ENCODE measurements at regions not wholly inside any gene's neighbourhood (a gene's known extent, or its start where the extent isn't known, plus 50 kb on each side); places are given as distances from the start of the nearest gene placed in this dataset.

DNA sequence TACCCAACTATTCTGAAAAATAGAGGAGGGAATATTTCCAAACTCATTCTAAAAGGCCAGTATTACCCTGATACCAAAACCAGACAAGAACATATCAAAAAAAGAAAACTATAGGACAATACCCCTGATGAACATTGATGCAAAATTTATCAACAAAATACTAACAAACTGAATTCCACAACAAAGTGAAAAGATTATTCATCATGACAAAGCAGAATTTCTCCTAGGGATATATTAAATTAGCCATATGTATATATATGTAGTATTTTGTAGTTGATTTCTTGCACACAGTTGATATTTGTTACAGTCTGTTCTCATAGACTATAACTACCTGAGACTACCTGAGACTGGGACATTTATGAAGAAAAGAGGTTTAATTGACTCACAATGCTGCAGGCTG is 495.0 kb upstream of the SPRY2 start (continued):
- no peak for TF ChIP-seq ZNF24 (IDR thresholded peaks at IDR 0.05)
- TF ChIP-seq TCF7 (IDR thresholded peaks at IDR 0.05; ENCODE audit: borderline replicate concordance) = no peak
- no peak for TF ChIP-seq CBFB (IDR thresholded peaks at IDR 0.05; ENCODE audit: low read depth)
- TF ChIP-seq BHLHE40 (IDR thresholded peaks at IDR 0.05; ENCODE audit: borderline replicate concordance in 1 of 2, low read depth in 2 of 2, low read length in 1 of 2) = no peak
- no peak for TF ChIP-seq POU2F2 (IDR thresholded peaks at IDR 0.05; ENCODE audit: borderline replicate concordance, low read depth, low read length)
- TF ChIP-seq STAT1 (conservative IDR thresholded peaks at IDR 0.05) = no peak
- TF ChIP-seq ZSCAN29 (IDR thresholded peaks at IDR 0.05) = no peak
- TF ChIP-seq, protein P1, sequence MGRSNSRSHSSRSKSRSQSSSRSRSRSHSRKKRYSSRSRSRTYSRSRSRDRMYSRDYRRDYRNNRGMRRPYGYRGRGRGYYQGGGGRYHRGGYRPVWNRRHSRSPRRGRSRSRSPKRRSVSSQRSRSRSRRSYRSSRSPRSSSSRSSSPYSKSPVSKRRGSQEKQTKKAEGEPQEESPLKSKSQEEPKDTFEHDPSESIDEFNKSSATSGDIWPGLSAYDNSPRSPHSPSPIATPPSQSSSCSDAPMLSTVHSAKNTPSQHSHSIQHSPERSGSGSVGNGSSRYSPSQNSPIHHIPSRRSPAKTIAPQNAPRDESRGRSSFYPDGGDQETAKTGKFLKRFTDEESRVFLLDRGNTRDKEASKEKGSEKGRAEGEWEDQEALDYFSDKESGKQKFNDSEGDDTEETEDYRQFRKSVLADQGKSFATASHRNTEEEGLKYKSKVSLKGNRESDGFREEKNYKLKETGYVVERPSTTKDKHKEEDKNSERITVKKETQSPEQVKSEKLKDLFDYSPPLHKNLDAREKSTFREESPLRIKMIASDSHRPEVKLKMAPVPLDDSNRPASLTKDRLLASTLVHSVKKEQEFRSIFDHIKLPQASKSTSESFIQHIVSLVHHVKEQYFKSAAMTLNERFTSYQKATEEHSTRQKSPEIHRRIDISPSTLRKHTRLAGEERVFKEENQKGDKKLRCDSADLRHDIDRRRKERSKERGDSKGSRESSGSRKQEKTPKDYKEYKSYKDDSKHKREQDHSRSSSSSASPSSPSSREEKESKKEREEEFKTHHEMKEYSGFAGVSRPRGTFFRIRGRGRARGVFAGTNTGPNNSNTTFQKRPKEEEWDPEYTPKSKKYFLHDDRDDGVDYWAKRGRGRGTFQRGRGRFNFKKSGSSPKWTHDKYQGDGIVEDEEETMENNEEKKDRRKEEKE (IDR thresholded peaks at IDR 0.05) = no peak
- TF ChIP-seq EED (IDR thresholded peaks at IDR 0.05; ENCODE audit: low read depth) = no peak

DNA sequence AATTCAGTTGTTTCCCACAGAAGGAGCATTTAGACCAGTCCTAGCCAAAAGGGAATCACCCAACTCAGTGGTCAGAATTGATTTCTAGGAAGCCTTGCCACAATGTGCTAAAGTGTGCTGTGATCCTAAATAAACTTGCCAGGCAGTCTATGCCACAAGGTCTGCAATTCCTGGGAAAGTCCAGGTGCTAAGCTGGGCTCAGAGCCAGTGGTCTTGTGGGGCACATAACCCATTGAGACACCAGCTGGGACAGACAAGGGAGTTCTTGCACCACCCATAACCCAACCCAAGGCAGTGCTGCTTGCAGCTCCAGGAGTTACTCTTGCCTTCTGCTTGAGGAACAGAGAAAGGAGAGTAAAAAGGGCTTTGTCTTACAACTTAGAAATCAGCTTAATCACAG is 489.5 kb upstream of the SPRY2 start:
- Histone ChIP-seq H3K36me3 (ENCODE audit: control insufficient read depth in 2 of 2, insufficient read depth in 2 of 2, low read length in 1 of 2) (no peaks in the 10 kb centered on the region), H2AFZ (ENCODE audit: control insufficient read depth, low read depth, low read length) (no peak overlapping the region), H3K9ac (ENCODE audit: control insufficient read depth, insufficient read depth, low read length) (no peak overlapping the region), H3K4me2 (ENCODE audit: control insufficient read depth, insufficient read depth) (no peak overlapping the region), H3K27ac (ENCODE audit: control insufficient read depth, insufficient read depth) (no peak overlapping the region), H3K4me1 (ENCODE audit: control insufficient read depth, insufficient read depth, low read length) (no peaks in the 10 kb centered on the region), H4K20me1 (ENCODE audit: control insufficient read depth, insufficient read depth) (no peaks in the 10 kb centered on the region), H3K79me2 (ENCODE audit: control insufficient read depth, insufficient read depth, low read length) (no peaks in the 10 kb centered on the region), H3K9me3 (replicated peaks; ENCODE audit: control insufficient read depth, insufficient read depth, low read length) (no peaks in the 10 kb centered on the region), H3K27me3 (replicated peaks in 1 of 2; ENCODE audit: control insufficient read depth in 2 of 2, insufficient read depth in 2 of 2, low read length in 1 of 2) (no peaks in the 10 kb centered on the region), H3K4me3 (no peak overlapping the region)
- no peak for ATAC-seq
- no TSS peak for BruUV-seq (replicated peaks)
- SMC1A ChIA-PET (ENCODE audit: uncharacterized antibody, unreplicated experiment) = no interaction called here
- no peak for FAIRE-seq
- POLR2A ChIA-PET = no interaction called here
- in situ Hi-C loops (cut with MboI) (no loop called here), intact Hi-C loops (cut with micrococcal nuclease; ENCODE audit: unreplicated experiment) (no loop called here)
- RAD21 ChIA-PET (ENCODE audit: unreplicated experiment) = no interaction called here
- DNase-seq (ENCODE audit: low read depth, low spot score) = no peak
- CTCF ChIA-PET = no interaction called here
- TF ChIP-seq SMAD1 (IDR thresholded peaks at IDR 0.05; ENCODE audit: low read depth, partially characterized antibody) (no peak), SIN3A (IDR thresholded peaks at IDR 0.05; ENCODE audit: low read depth, low read length) (no peak), RCOR1 (conservative IDR thresholded peaks at IDR 0.05; ENCODE audit: low read depth, low read length) (no peak), EGR1 (IDR thresholded peaks at IDR 0.05; ENCODE audit: borderline replicate concordance in 1 of 2, low read depth in 2 of 2, low read length in 2 of 2) (no peak), STAT3 (IDR thresholded peaks at IDR 0.05; ENCODE audit: low read depth, low read length) (no peak), CBX5 (IDR thresholded peaks at IDR 0.05; ENCODE audit: low read depth) (no peak), HCFC1 (IDR thresholded peaks at IDR 0.05; ENCODE audit: low read length) (no peak), MTA3 (IDR thresholded peaks at IDR 0.05; ENCODE audit: borderline replicate concordance, low read length) (no peak), NR2C1 (IDR thresholded peaks at IDR 0.05) (no peak)
- TF ChIP-seq, protein P2, sequence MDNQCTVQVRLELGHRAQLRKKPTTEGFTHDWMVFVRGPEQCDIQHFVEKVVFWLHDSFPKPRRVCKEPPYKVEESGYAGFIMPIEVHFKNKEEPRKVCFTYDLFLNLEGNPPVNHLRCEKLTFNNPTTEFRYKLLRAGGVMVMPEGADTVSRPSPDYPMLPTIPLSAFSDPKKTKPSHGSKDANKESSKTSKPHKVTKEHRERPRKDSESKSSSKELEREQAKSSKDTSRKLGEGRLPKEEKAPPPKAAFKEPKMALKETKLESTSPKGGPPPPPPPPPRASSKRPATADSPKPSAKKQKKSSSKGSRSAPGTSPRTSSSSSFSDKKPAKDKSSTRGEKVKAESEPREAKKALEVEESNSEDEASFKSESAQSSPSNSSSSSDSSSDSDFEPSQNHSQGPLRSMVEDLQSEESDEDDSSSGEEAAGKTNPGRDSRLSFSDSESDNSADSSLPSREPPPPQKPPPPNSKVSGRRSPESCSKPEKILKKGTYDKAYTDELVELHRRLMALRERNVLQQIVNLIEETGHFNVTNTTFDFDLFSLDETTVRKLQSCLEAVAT (IDR thresholded peaks at IDR 0.05) = no peak
- TF ChIP-seq, protein P3, sequence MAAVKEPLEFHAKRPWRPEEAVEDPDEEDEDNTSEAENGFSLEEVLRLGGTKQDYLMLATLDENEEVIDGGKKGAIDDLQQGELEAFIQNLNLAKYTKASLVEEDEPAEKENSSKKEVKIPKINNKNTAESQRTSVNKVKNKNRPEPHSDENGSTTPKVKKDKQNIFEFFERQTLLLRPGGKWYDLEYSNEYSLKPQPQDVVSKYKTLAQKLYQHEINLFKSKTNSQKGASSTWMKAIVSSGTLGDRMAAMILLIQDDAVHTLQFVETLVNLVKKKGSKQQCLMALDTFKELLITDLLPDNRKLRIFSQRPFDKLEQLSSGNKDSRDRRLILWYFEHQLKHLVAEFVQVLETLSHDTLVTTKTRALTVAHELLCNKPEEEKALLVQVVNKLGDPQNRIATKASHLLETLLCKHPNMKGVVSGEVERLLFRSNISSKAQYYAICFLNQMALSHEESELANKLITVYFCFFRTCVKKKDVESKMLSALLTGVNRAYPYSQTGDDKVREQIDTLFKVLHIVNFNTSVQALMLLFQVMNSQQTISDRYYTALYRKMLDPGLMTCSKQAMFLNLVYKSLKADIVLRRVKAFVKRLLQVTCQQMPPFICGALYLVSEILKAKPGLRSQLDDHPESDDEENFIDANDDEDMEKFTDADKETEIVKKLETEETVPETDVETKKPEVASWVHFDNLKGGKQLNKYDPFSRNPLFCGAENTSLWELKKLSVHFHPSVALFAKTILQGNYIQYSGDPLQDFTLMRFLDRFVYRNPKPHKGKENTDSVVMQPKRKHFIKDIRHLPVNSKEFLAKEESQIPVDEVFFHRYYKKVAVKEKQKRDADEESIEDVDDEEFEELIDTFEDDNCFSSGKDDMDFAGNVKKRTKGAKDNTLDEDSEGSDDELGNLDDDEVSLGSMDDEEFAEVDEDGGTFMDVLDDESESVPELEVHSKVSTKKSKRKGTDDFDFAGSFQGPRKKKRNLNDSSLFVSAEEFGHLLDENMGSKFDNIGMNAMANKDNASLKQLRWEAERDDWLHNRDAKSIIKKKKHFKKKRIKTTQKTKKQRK (IDR thresholded peaks at IDR 0.05; ENCODE audit: low read depth, low read length) = no peak

All from GM12878 (cell line).